Loucy (cell line): ENCODE measurements at regions not wholly inside any gene's neighbourhood (a gene's known extent, or its start where the extent isn't known, plus 50 kb on each side); places are given as distances from the start of the nearest gene placed in this dataset.
"Not testable (repeated sequence)": the region's sequence is repeated elsewhere in the genome, so short reads cannot be mapped to it uniquely, and the experiment has no call there.

ENCODE experiments used
- H2AFZ ChIP-seq: fragments of 200-600 bp; sonication (generic); 2 replicates; pipeline ENCODE4 v1.6.0; 2016; ENCODE audit warnings: antibody characterized with exemption, mild to moderate bottlenecking, low read length, moderate library complexity
- H3F3A ChIP-seq: fragments of 200-600 bp; 2 replicates; pipeline ENCODE4 v1.6.0; 2016; ENCODE audit warnings: antibody characterized with exemption, low read depth, mild to moderate bottlenecking
- H3K27me3 ChIP-seq: fragments of 200-600 bp; sonication (generic); 2 replicates; pipeline ENCODE4 v1.6.1; 2014; ENCODE audit warnings: low read length, mild to moderate bottlenecking; ENCODE audit not compliant: insufficient read depth, poor library complexity, severe bottlenecking
- H3K36me3 ChIP-seq: fragments of 200-600 bp; sonication (generic); 2 replicates; pipeline ENCODE4 v1.6.1; 2016; ENCODE audit warnings: low read length; ENCODE audit not compliant: insufficient read depth
- H3K4me1 ChIP-seq: fragments of 200-600 bp; sonication (generic); 2 replicates; pipeline ENCODE4 v1.5.1; 2014; ENCODE audit warnings: low read length, mild to moderate bottlenecking; ENCODE audit not compliant: insufficient read depth, poor library complexity, severe bottlenecking
- H3K4me2 ChIP-seq: fragments of 200-600 bp; sonication (generic); 2 replicates; pipeline ENCODE4 v1.6.0; 2014; ENCODE audit warnings: antibody characterized with exemption, low read length, low read depth, mild to moderate bottlenecking; ENCODE audit not compliant: poor library complexity, severe bottlenecking
- H3K4me3 ChIP-seq: fragments of 200-600 bp; sonication (generic); 2 replicates; pipeline ENCODE4 v1.5.1; 2014; ENCODE audit warnings: low read length, mild to moderate bottlenecking, mixed read lengths; ENCODE audit not compliant: poor library complexity, severe bottlenecking
- H3K79me2 ChIP-seq: fragments of 200-600 bp; sonication (generic); 2 replicates; pipeline ENCODE4 v1.6.1; 2014; ENCODE audit warnings: low read length; ENCODE audit not compliant: insufficient read depth
- H3K9ac ChIP-seq: fragments of 200-600 bp; sonication (generic); 2 replicates; pipeline ENCODE4 v1.6.0; 2014; ENCODE audit warnings: mild to moderate bottlenecking, low read depth, low read length, moderate library complexity; ENCODE audit not compliant: poor library complexity, severe bottlenecking
- H3K9me2 ChIP-seq: fragments of 200-600 bp; sonication (generic); replicated peaks from 2 replicates; pipeline ENCODE4 v1.6.1; 2016; ENCODE audit warnings: low read depth, low read length, mixed read lengths
- H3K9me3 ChIP-seq: fragments of 200-600 bp; sonication (generic); 2 replicates; pipeline ENCODE4 v1.6.1; 2014; ENCODE audit warnings: mild to moderate bottlenecking, antibody characterized with exemption, low read length, low read depth; ENCODE audit not compliant: insufficient read depth
- H4K20me1 ChIP-seq: fragments of 200-600 bp; sonication (generic); 2 replicates; pipeline ENCODE4 v1.6.0; 2014; ENCODE audit warnings: antibody characterized with exemption, low read length, mild to moderate bottlenecking; ENCODE audit not compliant: insufficient read depth, poor library complexity, severe bottlenecking
- EZH2phosphoT487 ChIP-seq: fragments of 200-600 bp; IDR thresholded peaks from 2 replicates; pipeline ENCODE4 v1.6.1; 2018; ENCODE audit warnings: antibody characterized with exemption, mild to moderate bottlenecking, moderate library complexity, borderline replicate concordance
- TF ChIP-seq, protein P1 (sequence below): fragments of 200-600 bp; sonication (generic); conservative IDR thresholded peaks from 2 replicates; pipeline ENCODE4 v1.5.1; 2014; ENCODE audit warnings: mild to moderate bottlenecking, antibody characterized with exemption, low read length

DNA sequence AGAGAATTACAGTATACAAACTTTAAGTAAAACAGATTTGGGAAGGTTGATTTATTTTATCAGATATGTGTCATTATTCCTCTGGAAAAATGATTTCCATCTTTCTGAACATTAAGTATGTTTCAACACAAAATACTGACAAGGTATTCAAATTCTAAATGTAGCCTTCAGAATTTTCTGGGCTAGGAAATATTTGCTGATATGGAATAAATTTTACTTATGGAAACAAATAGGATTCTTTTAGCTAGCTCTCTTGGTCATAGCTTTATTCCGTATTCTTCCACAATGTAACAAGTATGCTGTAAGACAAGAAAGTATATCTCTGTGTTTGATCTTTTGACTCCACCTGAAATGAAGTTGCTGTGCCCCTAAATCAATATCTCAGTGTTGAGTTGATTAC, 1125.2 kb upstream of the CITED2 start:
- no peak overlapping the region for H2AFZ ChIP-seq
- no peaks in the 10 kb centered on the region for H3F3A ChIP-seq
- no peak overlapping the region for H3K4me2 ChIP-seq
- no peaks in the 10 kb centered on the region for H3K27me3 ChIP-seq
- H3K4me3 ChIP-seq = no peak overlapping the region
- no peaks in the 10 kb centered on the region for H3K9me3 ChIP-seq
- H3K79me2 ChIP-seq = no peaks in the 10 kb centered on the region
- H3K4me1 ChIP-seq = no peaks in the 10 kb centered on the region
- no peak overlapping the region for H3K9ac ChIP-seq
- TF ChIP-seq EZH2phosphoT487 = no peak
- TF ChIP-seq, protein P1, sequence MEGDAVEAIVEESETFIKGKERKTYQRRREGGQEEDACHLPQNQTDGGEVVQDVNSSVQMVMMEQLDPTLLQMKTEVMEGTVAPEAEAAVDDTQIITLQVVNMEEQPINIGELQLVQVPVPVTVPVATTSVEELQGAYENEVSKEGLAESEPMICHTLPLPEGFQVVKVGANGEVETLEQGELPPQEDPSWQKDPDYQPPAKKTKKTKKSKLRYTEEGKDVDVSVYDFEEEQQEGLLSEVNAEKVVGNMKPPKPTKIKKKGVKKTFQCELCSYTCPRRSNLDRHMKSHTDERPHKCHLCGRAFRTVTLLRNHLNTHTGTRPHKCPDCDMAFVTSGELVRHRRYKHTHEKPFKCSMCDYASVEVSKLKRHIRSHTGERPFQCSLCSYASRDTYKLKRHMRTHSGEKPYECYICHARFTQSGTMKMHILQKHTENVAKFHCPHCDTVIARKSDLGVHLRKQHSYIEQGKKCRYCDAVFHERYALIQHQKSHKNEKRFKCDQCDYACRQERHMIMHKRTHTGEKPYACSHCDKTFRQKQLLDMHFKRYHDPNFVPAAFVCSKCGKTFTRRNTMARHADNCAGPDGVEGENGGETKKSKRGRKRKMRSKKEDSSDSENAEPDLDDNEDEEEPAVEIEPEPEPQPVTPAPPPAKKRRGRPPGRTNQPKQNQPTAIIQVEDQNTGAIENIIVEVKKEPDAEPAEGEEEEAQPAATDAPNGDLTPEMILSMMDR = no peak
- no peaks in the 10 kb centered on the region for H3K9me2 ChIP-seq
- H4K20me1 ChIP-seq = no peaks in the 10 kb centered on the region
- no peaks in the 10 kb centered on the region for H3K36me3 ChIP-seq

- no peaks in the 10 kb centered on the region; the same call in 1 of the 2 replicates for H3K9me2 ChIP-seq
- H3K4me3 ChIP-seq = no peak overlapping the region
- no peaks in the 10 kb centered on the region for H3K9me3 ChIP-seq
- H3K79me2 ChIP-seq = no peaks in the 10 kb centered on the region
- H3K27me3 ChIP-seq = no peaks in the 10 kb centered on the region
- no peaks in the 10 kb centered on the region for H3F3A ChIP-seq
- H4K20me1 ChIP-seq = no peaks in the 10 kb centered on the region
- no peak overlapping the region for H3K4me2 ChIP-seq
- no peaks in the 10 kb centered on the region for H3K36me3 ChIP-seq
- H3K4me1 ChIP-seq = no peaks in the 10 kb centered on the region
- TF ChIP-seq EZH2phosphoT487 = no peak
- TF ChIP-seq, protein P1 = no peak
- H2AFZ ChIP-seq = no peak overlapping the region
- no peak overlapping the region for H3K9ac ChIP-seq
Measured at GRCh38 chr6:140494321-140495108, 1120.1 kb upstream of the CITED2 start.

DNA sequence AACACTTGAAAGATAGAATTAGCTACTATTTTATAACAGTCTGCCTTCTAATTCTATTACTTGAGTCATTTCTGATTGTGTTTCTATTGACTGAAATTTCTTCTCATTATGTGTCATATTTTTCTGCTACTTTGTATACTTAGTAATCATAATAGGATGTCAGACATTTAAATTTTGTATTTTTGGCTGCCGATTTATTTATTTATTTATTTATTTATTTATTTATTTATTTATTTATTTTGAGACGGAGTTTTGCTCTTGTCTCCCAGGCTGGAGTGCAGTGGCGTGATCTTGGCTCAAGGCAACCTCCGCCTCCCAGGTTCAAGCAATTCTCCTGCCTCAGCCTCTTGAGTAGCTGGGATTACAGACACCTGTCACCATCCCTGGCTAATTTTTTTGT, 1119.0 kb upstream of the CITED2 start:
- not testable (repeated sequence) for H3F3A ChIP-seq, H3K9me2 ChIP-seq, H3K4me3 ChIP-seq, H3K36me3 ChIP-seq, H3K79me2 ChIP-seq, H3K9ac ChIP-seq, H3K4me2 ChIP-seq, H3K4me1 ChIP-seq, H3K27me3 ChIP-seq, H4K20me1 ChIP-seq, H2AFZ ChIP-seq, H3K9me3 ChIP-seq

DNA sequence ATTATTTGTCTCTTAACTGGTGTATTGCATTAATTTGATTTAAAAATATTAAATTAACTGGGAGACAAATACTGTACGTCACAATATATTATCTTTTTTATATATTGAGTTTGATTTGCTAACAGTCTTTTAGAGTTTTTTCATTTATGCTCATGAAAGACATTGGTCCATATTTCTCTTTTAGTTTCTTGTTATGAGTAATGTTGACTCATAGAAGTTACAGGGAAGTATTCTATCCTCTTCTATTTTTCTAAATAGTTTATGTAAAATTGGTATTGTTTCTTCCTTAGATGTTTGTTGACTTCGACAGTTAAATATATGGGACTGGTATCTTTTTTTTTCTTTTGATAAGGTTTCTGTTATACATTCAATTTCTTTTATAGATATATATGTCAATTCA, 1115.6 kb upstream of the CITED2 start:
- no peaks in the 10 kb centered on the region for H3K27me3 ChIP-seq
- H3K9ac ChIP-seq = no peak overlapping the region
- no peaks in the 10 kb centered on the region for H3F3A ChIP-seq
- no peak overlapping the region for H2AFZ ChIP-seq
- TF ChIP-seq, protein P1 = no peak
- TF ChIP-seq EZH2phosphoT487 = no peak
- H4K20me1 ChIP-seq = no peaks in the 10 kb centered on the region
- no peaks in the 10 kb centered on the region for H3K9me3 ChIP-seq
- no peaks in the 10 kb centered on the region for H3K79me2 ChIP-seq
- H3K36me3 ChIP-seq = no peaks in the 10 kb centered on the region
- H3K4me2 ChIP-seq = no peak overlapping the region
- H3K9me2 ChIP-seq = no peaks in the 10 kb centered on the region; the same call in 1 of the 2 replicates
- no peaks in the 10 kb centered on the region for H3K4me1 ChIP-seq
- H3K4me3 ChIP-seq = no peak overlapping the region
